Brain microvascular endothelial cell (primary cell): ENCODE measurements at regions not wholly inside any gene's neighbourhood (a gene's known extent, or its start where the extent isn't known, plus 50 kb on each side); places are given as distances from the start of the nearest gene placed in this dataset.

Source experiments
- DNase-seq: peaks from one replicate; pipeline ENCODE4 v3.0.0-alpha.2; 2020
- H3K27ac ChIP-seq: fragments of 250-450 bp; sonication (Bioruptor Pico); 2 replicates; pipeline ENCODE4 v1.5.1; 2020; ENCODE audit warnings: mild to moderate bottlenecking, moderate library complexity
- H3K27me3 ChIP-seq: fragments of 250-450 bp; sonication (Bioruptor Pico); replicated peaks from 2 replicates; pipeline ENCODE4 v1.5.1; 2020; ENCODE audit warnings: mild to moderate bottlenecking
- H3K36me3 ChIP-seq: fragments of 250-450 bp; sonication (Bioruptor Pico); replicated peaks from 2 replicates; pipeline ENCODE4 v1.5.1; 2020; ENCODE audit warnings: mild to moderate bottlenecking
- H3K4me3 ChIP-seq: 2 replicates; pipeline ENCODE4 v1.5.1; 2011; ENCODE audit warnings: low read depth, mild to moderate bottlenecking, control low read depth, low read length, moderate library complexity
- CTCF ChIP-seq: IDR thresholded peaks from 2 replicates; pipeline ENCODE4 v1.5.1; 2011; ENCODE audit warnings: low read depth, mild to moderate bottlenecking, moderate library complexity, low read length, control low read depth, inconsistent platforms; ENCODE audit errors: missing control alignments
- in situ Hi-C: cut with HindIII; loops from 2 replicates; pipeline ENCODE4 v1.10.0; 2017; ENCODE audit warnings: low sequenced_read_pairs, low pct_ligation_motif_present

- in situ Hi-C loops: no loop called here
- Histone ChIP-seq H3K27me3 (no peaks in the 10 kb centered on the region), H3K4me3 (no peak overlapping the region), H3K27ac (no peak overlapping the region), H3K36me3 (no peaks in the 10 kb centered on the region)
- TF ChIP-seq CTCF: no peak
- DNase-seq: no peak
Measured at GRCh38 chr6:50187351-50187921, 137.7 kb upstream of the DEFB112 start.

- Histone ChIP-seq H3K27me3 (no peaks in the 10 kb centered on the region), H3K27ac (no peak overlapping the region), H3K4me3 (no peak overlapping the region), H3K36me3 (no peaks in the 10 kb centered on the region)
- DNase-seq: no peak
- in situ Hi-C loops: no loop called here
- TF ChIP-seq CTCF: no peak
Measured at GRCh38 chr6:50198245-50198644, 148.5 kb upstream of the DEFB112 start.

- no peak for TF ChIP-seq CTCF
- no peaks in the 10 kb centered on the region for H3K36me3 ChIP-seq
- in situ Hi-C loops: no loop called here
- no peaks in the 10 kb centered on the region for H3K27me3 ChIP-seq
- H3K4me3 ChIP-seq: no peak overlapping the region
- DNase-seq: no peak
- no peak overlapping the region for H3K27ac ChIP-seq
Measured at GRCh38 chr6:50202766-50203165, 153.0 kb upstream of the DEFB112 start.

GRCh38 chr6:50211582-50211981 is 161.9 kb upstream of the DEFB112 start:
- Histone ChIP-seq H3K27me3 (no peaks in the 10 kb centered on the region), H3K36me3 (no peaks in the 10 kb centered on the region), H3K27ac (no peak overlapping the region), H3K4me3 (no peak overlapping the region)
- DNase-seq: no peak
- TF ChIP-seq CTCF: no peak
- in situ Hi-C loops: no loop called here

GRCh38 chr6:50213146-50213545 is 163.4 kb upstream of the DEFB112 start:
- no peaks in the 10 kb centered on the region for H3K27me3 ChIP-seq

More at GRCh38 chr6:50213146-50213545, 163.4 kb upstream of the DEFB112 start:
- H3K4me3 ChIP-seq: no peak overlapping the region
- in situ Hi-C loops: no loop called here
- no peak for TF ChIP-seq CTCF
- no peak for DNase-seq
- no peaks in the 10 kb centered on the region for H3K36me3 ChIP-seq
- no peak overlapping the region for H3K27ac ChIP-seq
